ENCODE measurements at regions not wholly inside any gene's neighbourhood (a gene's known extent, or its start where the extent isn't known, plus 50 kb on each side); places are given as distances from the start of the nearest gene placed in this dataset.

DNA sequence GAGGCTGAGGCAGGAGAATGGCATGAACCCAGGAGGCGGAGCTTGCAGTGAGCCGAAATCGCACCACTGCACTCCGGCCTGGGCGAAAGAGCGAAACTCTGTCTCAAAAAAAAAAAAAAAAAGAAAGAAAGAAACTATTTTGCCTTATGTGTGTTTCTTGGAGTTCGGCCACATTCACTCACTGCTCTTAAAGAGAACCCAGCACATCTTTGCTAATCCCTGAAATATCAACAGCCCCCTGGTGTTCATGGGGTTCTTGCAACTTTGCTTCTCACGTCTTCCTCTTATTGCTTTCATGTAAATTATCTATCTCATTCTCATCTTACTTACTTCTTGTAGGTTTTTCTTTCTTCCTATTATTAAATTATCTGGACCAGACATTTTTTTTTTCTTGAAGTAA, 126.3 kb upstream of the ASTN2 start:
- no peak for TF ChIP-seq CTCF (IDR thresholded peaks at IDR 0.05)
- no peak for TF ChIP-seq EP300 (IDR thresholded peaks at IDR 0.05)
- no peak for TF ChIP-seq POLR2AphosphoS5 (IDR thresholded peaks at IDR 0.05)
- TF ChIP-seq POLR2A (IDR thresholded peaks at IDR 0.05) = no peak

Data from stomach (tissue), 4 donors.